ENCODE measurements at regions not wholly inside any gene's neighbourhood (a gene's known extent, or its start where the extent isn't known, plus 50 kb on each side); places are given as distances from the start of the nearest gene placed in this dataset.

DNA sequence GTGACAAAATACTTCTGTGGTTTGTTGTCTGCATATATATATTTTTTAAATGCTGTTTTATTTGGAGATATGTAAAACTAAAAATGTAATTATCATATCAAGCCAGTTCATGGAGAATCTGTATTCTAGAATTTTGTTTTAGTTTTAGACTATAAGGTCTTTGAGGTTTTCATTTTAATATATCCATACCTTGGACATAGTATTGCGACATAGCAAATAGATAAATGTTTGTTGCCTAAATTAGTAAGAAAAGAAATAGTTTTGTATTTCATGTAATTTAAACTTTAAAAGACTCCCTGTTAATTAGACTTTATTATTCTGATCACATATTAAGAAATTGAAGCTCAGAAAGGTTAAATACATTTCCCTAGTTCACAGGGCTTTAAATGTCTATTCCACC lies 472.9 kb downstream of the GBA3 start:
- POLR2A ChIA-PET: no interaction called here
- CTCF ChIA-PET: no interaction called here

DNA sequence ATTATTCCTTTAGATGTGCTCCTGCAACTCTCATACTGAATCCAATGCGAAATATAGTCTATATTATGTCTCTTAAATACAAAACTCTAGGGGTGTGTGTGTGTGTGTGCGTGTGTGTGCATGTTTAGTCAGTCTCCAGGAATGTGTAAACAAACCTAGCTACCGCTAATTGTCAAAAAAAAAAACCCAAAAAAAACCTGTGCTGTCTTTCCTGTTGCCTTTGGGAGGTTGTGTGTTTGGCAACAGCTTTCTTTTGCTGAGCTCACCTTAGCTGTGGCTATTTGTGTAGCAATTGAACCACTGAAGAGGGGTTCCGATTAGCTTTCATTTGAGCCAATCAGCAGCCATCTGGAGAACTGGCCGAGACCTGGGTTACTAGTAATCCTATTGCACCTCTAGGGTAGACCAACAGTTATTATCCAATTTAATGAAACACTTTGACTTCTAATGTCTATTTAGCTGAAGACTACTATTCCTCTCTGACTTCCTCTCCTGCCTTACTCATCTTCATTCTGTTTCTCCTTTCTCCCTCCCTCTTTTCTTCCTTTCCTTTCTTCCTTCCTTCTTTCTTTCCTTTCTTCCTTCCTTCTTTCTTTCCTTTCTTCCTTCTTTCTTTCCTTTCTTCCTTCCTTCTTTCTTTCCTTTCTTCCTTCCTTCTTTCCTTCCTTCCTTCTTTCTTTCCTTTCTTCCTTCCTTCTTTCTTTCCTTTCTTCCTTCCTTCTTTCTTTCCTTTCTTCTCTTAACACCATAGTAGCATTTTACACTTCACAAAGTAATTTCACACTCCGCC lies 471.1 kb downstream of the GBA3 start:
- ChIA-PET POLR2A (no interaction called here), CTCF (no interaction called here)
- TF ChIP-seq, protein P1, sequence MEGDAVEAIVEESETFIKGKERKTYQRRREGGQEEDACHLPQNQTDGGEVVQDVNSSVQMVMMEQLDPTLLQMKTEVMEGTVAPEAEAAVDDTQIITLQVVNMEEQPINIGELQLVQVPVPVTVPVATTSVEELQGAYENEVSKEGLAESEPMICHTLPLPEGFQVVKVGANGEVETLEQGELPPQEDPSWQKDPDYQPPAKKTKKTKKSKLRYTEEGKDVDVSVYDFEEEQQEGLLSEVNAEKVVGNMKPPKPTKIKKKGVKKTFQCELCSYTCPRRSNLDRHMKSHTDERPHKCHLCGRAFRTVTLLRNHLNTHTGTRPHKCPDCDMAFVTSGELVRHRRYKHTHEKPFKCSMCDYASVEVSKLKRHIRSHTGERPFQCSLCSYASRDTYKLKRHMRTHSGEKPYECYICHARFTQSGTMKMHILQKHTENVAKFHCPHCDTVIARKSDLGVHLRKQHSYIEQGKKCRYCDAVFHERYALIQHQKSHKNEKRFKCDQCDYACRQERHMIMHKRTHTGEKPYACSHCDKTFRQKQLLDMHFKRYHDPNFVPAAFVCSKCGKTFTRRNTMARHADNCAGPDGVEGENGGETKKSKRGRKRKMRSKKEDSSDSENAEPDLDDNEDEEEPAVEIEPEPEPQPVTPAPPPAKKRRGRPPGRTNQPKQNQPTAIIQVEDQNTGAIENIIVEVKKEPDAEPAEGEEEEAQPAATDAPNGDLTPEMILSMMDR (IDR thresholded peaks at IDR 0.05): no peak
- no peak overlapping the region for H3K4me3 Mint-ChIP-seq
- H3K9me3 Mint-ChIP-seq: peaks cover 2% of the 10 kb centered on the region
- no peaks in the 10 kb centered on the region for H3K27me3 Mint-ChIP-seq
- no peak overlapping the region for H3K27ac Mint-ChIP-seq
- H3K4me1 Mint-ChIP-seq: no peaks in the 10 kb centered on the region
- H3K36me3 Mint-ChIP-seq (ENCODE audit: low read depth): no peaks in the 10 kb centered on the region
- DNase-seq: no peak
- intact Hi-C loops (cut with micrococcal nuclease): no loop called here
- ATAC-seq (ENCODE audit: low read depth): no peak

More for the DNA sequence above, 472.9 kb downstream of the GBA3 start:
- H3K27me3 Mint-ChIP-seq: no peaks in the 10 kb centered on the region
- intact Hi-C loops (cut with micrococcal nuclease): no loop called here
- ATAC-seq (ENCODE audit: low read depth): no peak
- H3K4me1 Mint-ChIP-seq: no peaks in the 10 kb centered on the region
- H3K9me3 Mint-ChIP-seq: peaks cover 2% of the 10 kb centered on the region
- H3K4me3 Mint-ChIP-seq: no peak overlapping the region
- no peak for DNase-seq
- TF ChIP-seq, protein P1 (IDR thresholded peaks at IDR 0.05): no peak
- no peaks in the 10 kb centered on the region for H3K36me3 Mint-ChIP-seq (ENCODE audit: low read depth)
- no peak overlapping the region for H3K27ac Mint-ChIP-seq

DNA sequence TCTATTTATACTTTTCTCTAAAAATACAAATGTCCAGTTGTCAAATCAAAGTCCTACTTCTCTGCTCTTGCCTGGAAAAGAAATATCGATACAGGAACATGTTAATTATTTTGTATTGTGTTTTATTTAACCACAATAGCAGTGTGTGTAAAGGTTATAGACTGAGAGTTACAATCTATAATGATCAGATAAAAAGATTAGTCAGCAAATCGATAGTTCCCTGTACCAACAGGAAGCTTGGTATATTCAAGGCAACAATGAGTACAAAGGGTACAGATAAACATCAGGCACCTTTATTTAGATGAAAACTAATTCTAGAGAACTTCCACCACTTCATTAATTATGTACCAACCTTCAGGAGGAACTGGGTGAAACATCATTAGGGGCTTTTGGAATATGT lies 469.5 kb downstream of the GBA3 start:
- TF ChIP-seq, protein P1 (IDR thresholded peaks at IDR 0.05): no peak
- Mint-ChIP-seq H3K4me1 (no peaks in the 10 kb centered on the region), H3K27ac (no peak overlapping the region), H3K9me3 (peaks cover 8% of the 10 kb centered on the region), H3K36me3 (ENCODE audit: low read depth) (no peaks in the 10 kb centered on the region), H3K27me3 (no peaks in the 10 kb centered on the region), H3K4me3 (no peak overlapping the region)
- DNase-seq (no peak), ATAC-seq (ENCODE audit: low read depth) (no peak)
- intact Hi-C loops (cut with micrococcal nuclease): no loop called here
- ChIA-PET POLR2A (no interaction called here), CTCF (no interaction called here)

DNA sequence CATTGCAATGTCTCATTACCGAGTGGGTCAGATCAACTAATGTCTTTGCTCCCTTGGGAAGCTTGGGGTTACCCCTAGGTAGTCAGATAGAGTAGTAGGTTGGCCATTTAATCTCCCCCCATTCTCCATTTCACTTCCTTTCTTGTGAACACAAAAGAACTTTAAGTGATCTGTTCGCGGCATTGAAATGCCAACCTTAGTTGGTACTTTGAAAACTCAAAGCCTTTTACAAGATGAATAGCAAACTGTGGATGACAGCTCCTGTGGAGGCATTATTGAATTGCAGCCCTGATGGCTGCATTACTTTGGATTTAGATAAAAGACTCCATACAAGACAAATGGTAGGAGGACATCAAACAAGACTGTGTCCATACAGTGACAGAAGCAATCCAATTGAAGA lies 469.1 kb downstream of the GBA3 start:
- no peak overlapping the region for H3K4me3 Mint-ChIP-seq
- POLR2A ChIA-PET: no interaction called here
- no peaks in the 10 kb centered on the region for H3K4me1 Mint-ChIP-seq
- DNase-seq (no peak), ATAC-seq (ENCODE audit: low read depth) (no peak)
- TF ChIP-seq, protein P1 (IDR thresholded peaks at IDR 0.05): no peak
- no peaks in the 10 kb centered on the region for H3K36me3 Mint-ChIP-seq (ENCODE audit: low read depth)
- intact Hi-C loops (cut with micrococcal nuclease): no loop called here
- H3K9me3 Mint-ChIP-seq: peaks cover 8% of the 10 kb centered on the region
- H3K27ac Mint-ChIP-seq: no peak overlapping the region
- CTCF ChIA-PET: no interaction called here
- H3K27me3 Mint-ChIP-seq: no peaks in the 10 kb centered on the region

DNA sequence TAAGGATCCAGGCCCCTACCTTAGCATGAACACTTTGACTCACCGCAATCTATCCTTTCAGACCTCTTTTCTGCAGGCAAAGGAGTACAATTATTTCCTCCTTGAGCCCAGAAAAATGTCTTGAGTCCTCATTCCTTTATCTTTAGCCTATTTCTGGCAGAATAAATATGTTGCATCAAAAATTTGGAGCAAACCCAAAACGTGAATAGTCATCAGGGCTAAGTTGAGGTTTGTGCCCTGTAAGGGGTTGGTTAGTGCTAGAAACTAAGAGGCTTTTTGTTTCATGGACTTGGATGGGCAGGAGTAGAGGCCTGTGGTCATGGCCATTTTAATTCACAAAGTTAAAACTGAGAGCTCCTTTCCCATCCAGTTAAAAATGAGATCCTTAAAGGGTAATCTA lies 460.3 kb downstream of the GBA3 start:
- TF ChIP-seq, protein P1 (IDR thresholded peaks at IDR 0.05): no peak
- Mint-ChIP-seq H3K27me3 (no peaks in the 10 kb centered on the region), H3K27ac (no peak overlapping the region), H3K4me3 (no peak overlapping the region), H3K9me3 (peaks cover 4% of the 10 kb centered on the region), H3K4me1 (no peaks in the 10 kb centered on the region), H3K36me3 (ENCODE audit: low read depth) (no peaks in the 10 kb centered on the region)
- intact Hi-C loops (cut with micrococcal nuclease): no loop called here
- ChIA-PET POLR2A (no interaction called here), CTCF (no interaction called here)
- ATAC-seq (ENCODE audit: low read depth) (no peak), DNase-seq (no peak)

All from activated B cell treated with CpG ODN at 0.5 μM for 24 hours (primary cell).